ENCODE measurements at regions not wholly inside any gene's neighbourhood (a gene's known extent, or its start where the extent isn't known, plus 50 kb on each side); places are given as distances from the start of the nearest gene placed in this dataset.
"Not testable (repeated sequence)": the region's sequence is repeated elsewhere in the genome, so short reads cannot be mapped to it uniquely, and the experiment has no call there.

DNA sequence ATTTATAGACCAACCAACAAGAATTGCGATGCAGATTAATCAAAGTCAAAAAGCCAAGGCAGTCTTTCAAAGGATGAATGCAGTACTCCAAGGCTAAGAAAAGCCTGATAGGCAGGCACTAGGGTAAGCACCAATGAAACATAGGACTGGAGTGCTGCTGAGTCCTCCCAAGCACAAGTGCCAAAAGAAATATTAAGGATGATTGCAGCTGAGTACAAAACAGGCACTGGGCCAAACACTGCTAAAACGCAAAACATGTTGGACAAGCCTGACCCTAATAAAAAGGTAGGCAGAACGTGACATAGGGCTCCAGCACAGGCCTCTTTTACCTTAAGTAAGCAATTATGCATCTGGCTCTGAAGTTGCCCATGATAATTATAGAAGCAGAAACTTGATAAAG, 160.1 kb upstream of the LRP1B start:
- H3K27me3 ChIP-seq (replicated peaks; ENCODE audit: insufficient read depth, low read depth, low read length, poor library complexity), result no peaks in the 10 kb centered on the region
- CTCF ChIA-PET, result no interaction called here
- peaks cover 7% of the 10 kb centered on the region for H3K4me1 ChIP-seq (ENCODE audit: insufficient read depth, low read length, poor library complexity, severe bottlenecking)
- no TSS peak for BruUV-seq (replicated peaks)
- no peaks in the 10 kb centered on the region for H3K36me3 ChIP-seq (ENCODE audit: insufficient read depth, low read length, poor library complexity, severe bottlenecking)
- no peak for TF ChIP-seq EZH2 (IDR thresholded peaks at IDR 0.05; ENCODE audit: borderline replicate concordance, low read depth, low read length, poor library complexity, severe bottlenecking)
- POLR2A ChIA-PET (ENCODE audit: low non-redundant PET), result no interaction called here
- no peak overlapping the region for H3K27ac ChIP-seq (ENCODE audit: low read depth, low read length, poor library complexity, severe bottlenecking)
- no peaks in the 10 kb centered on the region for H3K9me3 ChIP-seq (ENCODE audit: low read depth, low read length, poor library complexity, severe bottlenecking)
- no peak for DNase-seq (ENCODE audit: low spot score)
- no peak overlapping the region for H3K4me3 ChIP-seq (ENCODE audit: low read depth, low read length, poor library complexity, severe bottlenecking)
- intact Hi-C loops (cut with micrococcal nuclease; ENCODE audit: unreplicated experiment), result no loop called here

DNA sequence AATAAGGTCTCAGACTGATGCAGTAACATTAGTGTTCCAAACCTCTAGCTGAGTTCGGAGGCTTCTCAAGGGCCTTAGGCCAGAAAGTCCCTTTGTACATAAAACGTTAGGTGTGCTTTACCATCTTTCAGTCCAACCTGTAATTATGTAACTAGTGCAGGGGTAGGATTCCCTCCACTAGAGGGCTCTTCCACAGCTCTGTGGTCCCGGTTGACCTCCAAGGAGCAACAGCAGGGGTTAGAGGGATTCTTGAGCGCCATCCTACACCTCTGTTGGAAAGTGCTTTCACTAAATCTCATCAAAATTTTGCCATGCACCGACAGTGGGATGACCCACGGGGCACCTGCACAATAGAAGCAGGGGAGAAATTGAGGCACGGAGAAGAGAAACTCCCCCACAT, 155.8 kb upstream of the LRP1B start:
- BruUV-seq (replicated peaks), result no TSS peak
- DNase-seq (ENCODE audit: low spot score), result peak; percentile 33
- CTCF ChIA-PET, result interaction anchor here (0.5 kb wide), 1 partner anchor 257 kb away, joined by 4 read pairs; no protein-coding TSS in a partner anchor

DNA sequence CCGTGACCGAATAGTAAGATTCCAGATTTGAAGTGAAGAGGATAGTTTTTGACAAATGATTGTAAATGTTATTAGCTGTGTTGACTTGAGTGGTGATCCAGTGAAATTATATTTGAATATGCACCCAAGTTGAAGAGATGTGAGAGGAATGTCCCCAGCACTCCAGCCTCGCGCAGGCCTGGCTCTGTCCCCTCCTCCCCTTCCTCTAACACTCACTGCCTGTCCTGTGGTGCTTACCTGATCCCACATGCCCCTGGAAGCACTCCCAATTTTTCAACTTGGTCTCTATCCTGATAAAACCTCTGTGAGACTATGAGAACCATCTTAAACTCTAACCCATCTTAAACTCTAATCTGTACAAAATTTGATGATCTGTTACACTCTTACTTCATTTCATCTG, 154.7 kb upstream of the LRP1B start:
- Histone ChIP-seq H3K9me3 (ENCODE audit: low read depth, low read length, poor library complexity, severe bottlenecking) (no peaks in the 10 kb centered on the region), H3K4me3 (ENCODE audit: low read depth, low read length, poor library complexity, severe bottlenecking) (no peak overlapping the region), H3K27ac (ENCODE audit: low read depth, low read length, poor library complexity, severe bottlenecking) (no peak overlapping the region), H3K4me1 (ENCODE audit: insufficient read depth, low read length, poor library complexity, severe bottlenecking) (peaks cover 3% of the 10 kb centered on the region), H3K36me3 (ENCODE audit: insufficient read depth, low read length, poor library complexity, severe bottlenecking) (no peaks in the 10 kb centered on the region), H3K27me3 (replicated peaks; ENCODE audit: insufficient read depth, low read depth, low read length, poor library complexity) (no peaks in the 10 kb centered on the region)
- no peak for DNase-seq (ENCODE audit: low spot score)
- intact Hi-C loops (cut with micrococcal nuclease; ENCODE audit: unreplicated experiment), result loop anchor here (10.0 kb wide), 1 partner anchor 121 kb away; no protein-coding TSS in a partner anchor
- BruUV-seq (replicated peaks), result no TSS peak
- ChIA-PET CTCF (no interaction called here), POLR2A (ENCODE audit: low non-redundant PET) (no interaction called here)
- TF ChIP-seq CTCF (conservative IDR thresholded peaks at IDR 0.05; ENCODE audit: low read depth, low read length), result no peak
- TF ChIP-seq EZH2 (IDR thresholded peaks at IDR 0.05; ENCODE audit: borderline replicate concordance, low read depth, low read length, poor library complexity, severe bottlenecking), result no peak

More for the DNA sequence above, 155.8 kb upstream of the LRP1B start:
- Histone ChIP-seq H3K36me3 (ENCODE audit: insufficient read depth, low read length, poor library complexity, severe bottlenecking) (no peaks in the 10 kb centered on the region), H3K4me1 (ENCODE audit: insufficient read depth, low read length, poor library complexity, severe bottlenecking) (peaks cover 7% of the 10 kb centered on the region), H3K9me3 (ENCODE audit: low read depth, low read length, poor library complexity, severe bottlenecking) (no peaks in the 10 kb centered on the region), H3K27ac (ENCODE audit: low read depth, low read length, poor library complexity, severe bottlenecking) (no peak overlapping the region), H3K4me3 (ENCODE audit: low read depth, low read length, poor library complexity, severe bottlenecking) (no peak overlapping the region), H3K27me3 (replicated peaks; ENCODE audit: insufficient read depth, low read depth, low read length, poor library complexity) (no peaks in the 10 kb centered on the region)
- peak; percentile 56 for TF ChIP-seq CTCF (conservative IDR thresholded peaks at IDR 0.05; ENCODE audit: low read depth, low read length)
- TF ChIP-seq EZH2 (IDR thresholded peaks at IDR 0.05; ENCODE audit: borderline replicate concordance, low read depth, low read length, poor library complexity, severe bottlenecking), result no peak
- POLR2A ChIA-PET (ENCODE audit: low non-redundant PET), result interaction anchor here (0.6 kb wide), 1 partner anchor 74 kb away, joined by 3 read pairs; no protein-coding TSS in a partner anchor
- intact Hi-C loops (cut with micrococcal nuclease; ENCODE audit: unreplicated experiment), result loop anchor here (10.0 kb wide), 1 partner anchor 122 kb away; no protein-coding TSS in a partner anchor

- H3K27me3 ChIP-seq (replicated peaks; ENCODE audit: insufficient read depth, low read depth, low read length, poor library complexity); CTCF ChIA-PET; DNase-seq (ENCODE audit: low spot score); H3K4me3 ChIP-seq (ENCODE audit: low read depth, low read length, poor library complexity, severe bottlenecking); H3K4me1 ChIP-seq (ENCODE audit: insufficient read depth, low read length, poor library complexity, severe bottlenecking); H3K27ac ChIP-seq (ENCODE audit: low read depth, low read length, poor library complexity, severe bottlenecking); H3K36me3 ChIP-seq (ENCODE audit: insufficient read depth, low read length, poor library complexity, severe bottlenecking); H3K9me3 ChIP-seq (ENCODE audit: low read depth, low read length, poor library complexity, severe bottlenecking); BruUV-seq (replicated peaks); POLR2A ChIA-PET (ENCODE audit: low non-redundant PET): not testable (repeated sequence)
- intact Hi-C loops (cut with micrococcal nuclease; ENCODE audit: unreplicated experiment), result loop anchor here (10.0 kb wide), 1 partner anchor 120 kb away; no protein-coding TSS in a partner anchor
Observed at GRCh38 chr2:142284336-142284735, 153.5 kb upstream of the LRP1B start.
